GM12878 (cell line): ENCODE measurements at regions not wholly inside any gene's neighbourhood (a gene's known extent, or its start where the extent isn't known, plus 50 kb on each side); places are given as distances from the start of the nearest gene placed in this dataset.

Experiments used
- ATAC-seq: fragments of 200-7000 bp; cut with Tn5 transposase; 3 replicates; pipeline ENCODE4 v1.9.1; 2020; ENCODE audit warnings: mild to moderate bottlenecking, moderate library complexity
- BruUV-seq: library from RNA; stranded (reverse); fragments of 400-500 nt; replicated peaks from 2 replicates; lab custom pipeline; 2021; lab: Mats Ljungman, UMichigan
- CTCF ChIA-PET: fragments of 300-600 bp; sonication (Branson Sonifier 250); formaldehyde crosslinking; extraction: SDS; loops from one replicate; lab custom pipeline; 2021; ENCODE audit warnings: inconsistent platforms; lab: Yijun Ruan, JAX
- POLR2A ChIA-PET: fragments of 350-600 bp; formaldehyde crosslinking; extraction: SDS; loops from one replicate; lab custom pipeline; 2021; ENCODE audit warnings: inconsistent platforms; lab: Charles Lee
- RAD21 ChIA-PET: fragments of 300-600 bp; sonication (Branson Sonifier 250); formaldehyde crosslinking; loops from one replicate; lab custom pipeline; 2023; ENCODE audit warnings: antibody characterized with exemption; ENCODE audit not compliant: unreplicated experiment; lab: Charles Lee
- SMC1A ChIA-PET: fragments of 300-600 bp; sonication (Branson Sonifier 250); formaldehyde crosslinking; loops from one replicate; lab custom pipeline; 2023; ENCODE audit not compliant: unreplicated experiment, uncharacterized antibody; lab: Charles Lee
- DNase-seq: peaks from one replicate; pipeline ENCODE4 v3.0.0-alpha.2; 2011; ENCODE audit warnings: low read depth, low spot score
- FAIRE-seq: peaks from 3 replicates; lab custom pipeline; 2011; peaks lifted over from hg19 to GRCh38; lab: Jason Lieb, UNC
- H2AFZ ChIP-seq: 2 replicates; pipeline ENCODE4 v1.6.0; 2011; ENCODE audit warnings: low read depth, low read length, control low read depth; ENCODE audit not compliant: control insufficient read depth
- H3K27ac ChIP-seq: 2 replicates; pipeline ENCODE4 v1.5.1; 2011; ENCODE audit warnings: control low read depth; ENCODE audit not compliant: control insufficient read depth, insufficient read depth
- H3K27me3 ChIP-seq, 2 experiments: replicated peaks in 1 of 2; 2 replicates each; pipeline versions ENCODE4 v1.6.0 to v1.6.1; 2011; ENCODE audit warnings: low read length in 1 of 2; ENCODE audit not compliant: control insufficient read depth in 2 of 2, insufficient read depth in 2 of 2
- H3K36me3 ChIP-seq, 2 experiments: 2 replicates each; pipeline ENCODE4 v1.5.1; 2011; ENCODE audit warnings: low read length in 1 of 2; ENCODE audit not compliant: control insufficient read depth in 2 of 2, insufficient read depth in 2 of 2
- H3K4me1 ChIP-seq: 2 replicates; pipeline ENCODE4 v1.6.1; 2011; ENCODE audit warnings: mild to moderate bottlenecking, low read length, moderate library complexity, mixed read lengths; ENCODE audit not compliant: control insufficient read depth, insufficient read depth
- H3K4me2 ChIP-seq: 2 replicates; pipeline ENCODE4 v1.6.0; 2011; ENCODE audit warnings: control low read depth; ENCODE audit not compliant: control insufficient read depth, insufficient read depth
- H3K4me3 ChIP-seq: fragments of 200-600 bp; sonication (generic); 2 replicates; pipeline ENCODE4 v1.5.1; 2016
- H3K79me2 ChIP-seq: 2 replicates; pipeline ENCODE4 v1.6.0; 2011; ENCODE audit warnings: low read length; ENCODE audit not compliant: control insufficient read depth, insufficient read depth
- H3K9ac ChIP-seq: 2 replicates; pipeline ENCODE4 v1.8.0; 2011; ENCODE audit warnings: low read length, control low read depth, mixed read lengths; ENCODE audit not compliant: control insufficient read depth, insufficient read depth
- H3K9me3 ChIP-seq: replicated peaks from 3 replicates; pipeline ENCODE4 v1.5.1; 2011; ENCODE audit warnings: mild to moderate bottlenecking, low read length; ENCODE audit not compliant: control insufficient read depth, insufficient read depth
- H4K20me1 ChIP-seq: 2 replicates; pipeline ENCODE4 v1.6.0; 2011; ENCODE audit not compliant: control insufficient read depth, insufficient read depth
- BACH1 ChIP-seq: fragments of 450-650 bp; IDR thresholded peaks from 2 replicates; pipeline ENCODE4 v1.6.1; 2017; ENCODE audit warnings: mild to moderate bottlenecking, borderline replicate concordance
- CREB1 ChIP-seq: IDR thresholded peaks from 2 replicates; pipeline ENCODE4 v1.6.1; 2012; ENCODE audit warnings: low read depth, mild to moderate bottlenecking, inconsistent platforms
- E2F4 ChIP-seq: IDR thresholded peaks from 2 replicates; pipeline ENCODE4 v1.6.1; 2012; ENCODE audit warnings: low read depth, low read length, improper control_type of control experiment
- HCFC1 ChIP-seq: fragments of 150-350 bp; IDR thresholded peaks from 2 replicates; pipeline ENCODE4 v1.6.1; 2014; ENCODE audit warnings: low read length
- HDGF ChIP-seq: fragments of 450-650 bp; IDR thresholded peaks from 2 replicates; pipeline ENCODE4 v1.6.1; 2016; ENCODE audit warnings: antibody characterized with exemption
- IKZF2 ChIP-seq, 2 experiments: fragments of 450-650 bp; IDR thresholded peaks; 2 replicates each; pipeline ENCODE4 v1.6.1; 2017; ENCODE audit warnings: mild to moderate bottlenecking in 2 of 2, moderate library complexity in 2 of 2
- LARP7 ChIP-seq: fragments of 450-650 bp; IDR thresholded peaks from 2 replicates; pipeline ENCODE4 v1.6.1; 2017; ENCODE audit warnings: mild to moderate bottlenecking
- MEF2A ChIP-seq: IDR thresholded peaks from 2 replicates; pipeline ENCODE4 v1.6.1; 2011; ENCODE audit warnings: low read depth, mild to moderate bottlenecking, low read length, moderate library complexity; ENCODE audit not compliant: insufficient read depth
- MEF2B ChIP-seq: fragments of 450-650 bp; IDR thresholded peaks from 2 replicates; pipeline ENCODE4 v1.6.1; 2018; ENCODE audit warnings: mild to moderate bottlenecking, moderate library complexity; ENCODE audit not compliant: partially characterized antibody, poor library complexity, severe bottlenecking
- NR2F1 ChIP-seq: fragments of 450-650 bp; conservative IDR thresholded peaks from 2 replicates; pipeline ENCODE4 v1.6.1; 2017; ENCODE audit warnings: mild to moderate bottlenecking
- POLR2AphosphoS2 ChIP-seq: IDR thresholded peaks from 2 replicates; pipeline ENCODE4 v1.6.1; 2011; ENCODE audit warnings: low read depth, mild to moderate bottlenecking, low read length, improper control_type of control experiment, moderate library complexity
- PRDM15 ChIP-seq: fragments of 450-650 bp; formaldehyde crosslinking; IDR thresholded peaks from 2 replicates; pipeline ENCODE4 v1.4.0; 2020; ENCODE audit warnings: mild to moderate bottlenecking, moderate library complexity
- RELB ChIP-seq: fragments of 450-650 bp; IDR thresholded peaks from 2 replicates; pipeline ENCODE4 v1.6.1; 2017; ENCODE audit warnings: low read depth, mild to moderate bottlenecking, moderate library complexity
- STAT3 ChIP-seq: IDR thresholded peaks from 2 replicates; pipeline ENCODE4 v1.6.1; 2011; ENCODE audit warnings: low read depth, low read length, improper control_type of control experiment
- SUZ12 ChIP-seq: fragments of 200-600 bp; sonication (generic); IDR thresholded peaks from one replicate; pipeline ENCODE4 v1.6.1; 2018; ENCODE audit warnings: antibody characterized with exemption, mild to moderate bottlenecking; ENCODE audit not compliant: unreplicated experiment
- WGBS: methylation state at CpG from one replicate; pipeline ENCODE4 v1.1.6; 2016; ENCODE audit warnings: low lambda C conversion rate; ENCODE audit not compliant: insufficient replicate concordance, insufficient coverage; ENCODE audit errors: missing lambda C conversion rate; 5-methylcytosine and 5-hydroxymethylcytosine counted together
- in situ Hi-C: fragments of 300-500 bp; cut with MboI; formaldehyde crosslinking; loops from 9 replicates; pipeline ENCODE4 v1.14.3; 2018; ENCODE audit warnings: mixed read lengths
- intact Hi-C: fragments of 100-400 bp; cut with micrococcal nuclease; formaldehyde crosslinking; loops from one replicate; pipeline ENCODE4 v1.14.2; 2022; ENCODE audit not compliant: unreplicated experiment

GRCh38 chr2:198692907-198693510 lies 764.7 kb downstream of the SATB2 start:
- Histone ChIP-seq H2AFZ (no peak overlapping the region), H3K27ac (no peak overlapping the region), H3K9ac (no peak overlapping the region), H3K27me3 (no peaks in the 10 kb centered on the region), H3K4me3 (no peak overlapping the region), H3K4me2 (no peak overlapping the region), H3K9me3 (no peaks in the 10 kb centered on the region), H3K79me2 (no peaks in the 10 kb centered on the region), H3K4me1 (no peaks in the 10 kb centered on the region), H3K36me3 (no peaks in the 10 kb centered on the region), H4K20me1 (no peaks in the 10 kb centered on the region)
- FAIRE-seq (no peak), ATAC-seq (peak; percentile 77), DNase-seq (no peak)
- intact Hi-C loops (no loop called here), in situ Hi-C loops (no loop called here)
- 18% methylated on average over 9 of the region's 9 CpGs for WGBS
- RAD21 ChIA-PET: interaction anchor here (0.9 to 3.8 kb wide), 17 partner anchors 8 to 222 kb away, joined by 3 to 33 read pairs (median 3); no protein-coding TSS in a partner anchor
- SMC1A ChIA-PET: interaction anchor here (0.6 to 4.7 kb wide), 21 partner anchors 9 to 901 kb away, joined by 3 to 40 read pairs (median 4); no protein-coding TSS in a partner anchor
- POLR2A ChIA-PET: interaction anchor here (1.0 to 1.7 kb wide), 2 partner anchors 12 to 18 kb away, joined by 4 to 8 read pairs; no protein-coding TSS in a partner anchor
- CTCF ChIA-PET: interaction anchor here (0.6 to 3.2 kb wide), 5 partner anchors 10 to 221 kb away, joined by 3 to 17 read pairs (median 3); no protein-coding TSS in a partner anchor
- BruUV-seq: no TSS peak
- TF ChIP-seq SUZ12: no peak
- no peak for TF ChIP-seq LARP7
- TF ChIP-seq POLR2AphosphoS2: no peak
- TF ChIP-seq RELB: peak; percentile 68; the same call in 1 of the 2 replicates
- TF ChIP-seq PRDM15 (CRISPR knock-in tag): no peak
- no peak for TF ChIP-seq HCFC1
- TF ChIP-seq MEF2A: no peak
- peak; percentile 89 for TF ChIP-seq NR2F1
- TF ChIP-seq CREB1: no peak
- TF ChIP-seq E2F4: no peak
- TF ChIP-seq HDGF: no peak
- TF ChIP-seq IKZF2 (IDR thresholded peaks at IDR 0.05): peak; percentile 53 to 59; a peak in 2 of 4 replicates
- peak; percentile 61 for TF ChIP-seq MEF2B
- no peak for TF ChIP-seq STAT3
- TF ChIP-seq BACH1: no peak
